ENCODE measurements at regions not wholly inside any gene's neighbourhood (a gene's known extent, or its start where the extent isn't known, plus 50 kb on each side); places are given as distances from the start of the nearest gene placed in this dataset.

DNA sequence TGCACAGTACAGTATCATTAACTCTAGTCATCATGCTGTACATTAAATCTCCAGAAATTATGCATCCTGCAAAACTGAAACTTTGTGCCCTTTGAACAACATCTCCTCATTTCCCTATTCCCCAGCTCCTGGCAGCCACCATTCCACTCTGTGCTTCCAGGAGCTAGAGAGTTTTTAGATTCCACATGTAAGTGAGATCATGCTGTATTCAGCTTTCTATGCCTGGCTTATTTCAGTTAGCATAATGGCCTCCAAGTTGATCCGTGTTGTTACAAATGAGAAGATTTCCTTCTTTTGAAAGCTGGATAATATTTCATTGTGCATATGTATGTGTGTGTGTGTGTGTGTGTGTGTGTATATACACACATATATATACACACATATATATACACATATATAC lies 86.9 kb upstream of the SLC24A3 start:
- Histone ChIP-seq H3F3A (ENCODE audit: insufficient read depth, low read length) (no peaks in the 10 kb centered on the region), H4K20me1 (ENCODE audit: insufficient read depth, low read length) (no peaks in the 10 kb centered on the region), H3K4me1 (ENCODE audit: low read length) (no peaks in the 10 kb centered on the region), H3K79me2 (ENCODE audit: low read length) (no peaks in the 10 kb centered on the region), H3K27ac (ENCODE audit: low read length) (no peak overlapping the region), H3K4me2 (ENCODE audit: low read depth, low read length) (no peak overlapping the region), H2AFZ (ENCODE audit: low read length) (no peak overlapping the region), H3K9ac (ENCODE audit: low read length) (no peak overlapping the region), H3K4me3 (ENCODE audit: low read length) (no peak overlapping the region), H3K9me2 (replicated peaks; ENCODE audit: insufficient read depth, low read length) (no peaks in the 10 kb centered on the region), H3K36me3 (replicated peaks; ENCODE audit: insufficient read depth, low read length) (no peaks in the 10 kb centered on the region), H3K9me3 (replicated peaks; ENCODE audit: insufficient read depth, low read length) (no peaks in the 10 kb centered on the region), H3K27me3 (replicated peaks; ENCODE audit: insufficient read depth, low read length) (no peaks in the 10 kb centered on the region)
- DNase-seq, result no peak
- no peak for TF ChIP-seq EZH2phosphoT487 (IDR thresholded peaks at IDR 0.05; ENCODE audit: low read length)
- no peak for TF ChIP-seq EZH2 (optimal IDR thresholded peaks at IDR 0.05; ENCODE audit: low read depth, low read length)
- TF ChIP-seq, protein P1, sequence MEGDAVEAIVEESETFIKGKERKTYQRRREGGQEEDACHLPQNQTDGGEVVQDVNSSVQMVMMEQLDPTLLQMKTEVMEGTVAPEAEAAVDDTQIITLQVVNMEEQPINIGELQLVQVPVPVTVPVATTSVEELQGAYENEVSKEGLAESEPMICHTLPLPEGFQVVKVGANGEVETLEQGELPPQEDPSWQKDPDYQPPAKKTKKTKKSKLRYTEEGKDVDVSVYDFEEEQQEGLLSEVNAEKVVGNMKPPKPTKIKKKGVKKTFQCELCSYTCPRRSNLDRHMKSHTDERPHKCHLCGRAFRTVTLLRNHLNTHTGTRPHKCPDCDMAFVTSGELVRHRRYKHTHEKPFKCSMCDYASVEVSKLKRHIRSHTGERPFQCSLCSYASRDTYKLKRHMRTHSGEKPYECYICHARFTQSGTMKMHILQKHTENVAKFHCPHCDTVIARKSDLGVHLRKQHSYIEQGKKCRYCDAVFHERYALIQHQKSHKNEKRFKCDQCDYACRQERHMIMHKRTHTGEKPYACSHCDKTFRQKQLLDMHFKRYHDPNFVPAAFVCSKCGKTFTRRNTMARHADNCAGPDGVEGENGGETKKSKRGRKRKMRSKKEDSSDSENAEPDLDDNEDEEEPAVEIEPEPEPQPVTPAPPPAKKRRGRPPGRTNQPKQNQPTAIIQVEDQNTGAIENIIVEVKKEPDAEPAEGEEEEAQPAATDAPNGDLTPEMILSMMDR (IDR thresholded peaks at IDR 0.05; ENCODE audit: low read length), result no peak

DNA sequence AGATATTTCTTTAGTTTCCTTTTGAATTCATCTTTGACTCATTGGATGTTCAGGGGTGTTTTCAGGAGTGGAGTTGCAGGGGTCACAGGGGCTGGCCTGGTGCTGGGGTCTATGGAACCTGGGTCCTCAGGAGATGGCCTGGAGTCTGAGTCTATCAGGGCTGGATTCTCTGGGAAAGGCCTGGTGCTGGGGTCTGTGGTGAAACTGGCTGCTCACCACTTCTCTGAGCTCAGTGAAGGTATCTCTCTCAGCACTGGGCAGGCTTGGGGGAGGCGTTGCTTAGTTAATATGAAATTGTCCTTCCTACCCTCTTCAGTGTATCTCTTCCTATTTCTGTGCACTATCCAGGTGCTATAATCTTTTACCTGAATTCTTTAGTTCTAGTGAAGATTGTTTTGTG lies 83.1 kb upstream of the SLC24A3 start:
- Histone ChIP-seq H3K4me1 (ENCODE audit: low read length) (no peaks in the 10 kb centered on the region), H3K9me2 (replicated peaks; ENCODE audit: insufficient read depth, low read length) (no peaks in the 10 kb centered on the region), H4K20me1 (ENCODE audit: insufficient read depth, low read length) (no peaks in the 10 kb centered on the region), H3F3A (ENCODE audit: insufficient read depth, low read length) (no peaks in the 10 kb centered on the region), H3K79me2 (ENCODE audit: low read length) (no peaks in the 10 kb centered on the region), H3K27me3 (replicated peaks; ENCODE audit: insufficient read depth, low read length) (no peaks in the 10 kb centered on the region), H3K27ac (ENCODE audit: low read length) (no peak overlapping the region), H3K36me3 (replicated peaks; ENCODE audit: insufficient read depth, low read length) (no peaks in the 10 kb centered on the region), H2AFZ (ENCODE audit: low read length) (no peak overlapping the region), H3K4me2 (ENCODE audit: low read depth, low read length) (no peak overlapping the region), H3K4me3 (ENCODE audit: low read length) (no peak overlapping the region), H3K9me3 (replicated peaks; ENCODE audit: insufficient read depth, low read length) (no peaks in the 10 kb centered on the region), H3K9ac (ENCODE audit: low read length) (no peak overlapping the region)
- no peak for DNase-seq
- TF ChIP-seq, protein P1 (IDR thresholded peaks at IDR 0.05; ENCODE audit: low read length), result no peak
- TF ChIP-seq EZH2phosphoT487 (IDR thresholded peaks at IDR 0.05; ENCODE audit: low read length), result no peak
- no peak for TF ChIP-seq EZH2 (optimal IDR thresholded peaks at IDR 0.05; ENCODE audit: low read depth, low read length)

DNA sequence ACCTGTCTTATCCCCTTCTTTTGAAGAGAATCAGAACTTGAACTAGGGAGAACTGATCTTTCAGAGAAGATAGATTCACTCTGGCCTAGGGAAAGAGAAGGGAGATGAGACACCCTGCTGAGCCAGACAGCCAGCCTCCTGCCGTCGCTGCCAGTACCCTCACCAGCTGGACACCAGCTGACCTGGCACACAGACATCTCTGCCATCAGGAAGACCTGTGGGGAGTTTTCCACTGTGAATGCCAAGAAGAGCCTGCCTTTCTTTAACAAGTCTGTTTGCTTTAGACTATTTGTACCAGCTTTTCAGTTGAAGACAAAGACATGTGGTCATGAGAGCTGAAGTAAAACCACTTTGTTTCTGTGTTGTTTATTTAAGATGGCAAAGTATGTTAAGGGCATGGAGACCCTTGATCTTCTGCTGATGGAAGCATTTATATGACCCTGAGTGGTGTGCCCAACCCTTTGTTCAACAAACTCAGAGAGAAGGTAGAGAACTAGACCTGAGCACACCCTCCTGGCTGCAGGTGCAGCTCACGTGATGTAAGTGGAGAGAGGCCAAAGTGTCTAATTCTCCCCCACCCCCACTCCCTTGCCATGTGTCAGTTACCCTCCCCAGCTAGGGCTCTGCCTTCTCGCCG lies 82.3 kb upstream of the SLC24A3 start:
- H2AFZ ChIP-seq (ENCODE audit: low read length), result no peak overlapping the region
- DNase-seq, result peak; percentile 25
- H3K9ac ChIP-seq (ENCODE audit: low read length), result no peak overlapping the region
- no peak overlapping the region for H3K27ac ChIP-seq (ENCODE audit: low read length)
- H3K4me2 ChIP-seq (ENCODE audit: low read depth, low read length), result no peak overlapping the region
- no peaks in the 10 kb centered on the region for H3K79me2 ChIP-seq (ENCODE audit: low read length)
- H3K9me3 ChIP-seq (replicated peaks; ENCODE audit: insufficient read depth, low read length), result no peaks in the 10 kb centered on the region
- TF ChIP-seq EZH2 (optimal IDR thresholded peaks at IDR 0.05; ENCODE audit: low read depth, low read length) (no peak), EZH2phosphoT487 (IDR thresholded peaks at IDR 0.05; ENCODE audit: low read length) (no peak)
- TF ChIP-seq, protein P1 (IDR thresholded peaks at IDR 0.05; ENCODE audit: low read length), result no peak
- H3K36me3 ChIP-seq (replicated peaks; ENCODE audit: insufficient read depth, low read length), result no peaks in the 10 kb centered on the region
- H3K9me2 ChIP-seq (replicated peaks; ENCODE audit: insufficient read depth, low read length), result no peaks in the 10 kb centered on the region
- H4K20me1 ChIP-seq (ENCODE audit: insufficient read depth, low read length), result no peaks in the 10 kb centered on the region
- H3F3A ChIP-seq (ENCODE audit: insufficient read depth, low read length), result no peaks in the 10 kb centered on the region
- no peak overlapping the region for H3K4me3 ChIP-seq (ENCODE audit: low read length)
- H3K4me1 ChIP-seq (ENCODE audit: low read length), result no peaks in the 10 kb centered on the region
- H3K27me3 ChIP-seq (replicated peaks; ENCODE audit: insufficient read depth, low read length), result no peaks in the 10 kb centered on the region

Data from MM.1S (cell line).